Keratinocyte (primary cell): ENCODE measurements at regions not wholly inside any gene's neighbourhood (a gene's known extent, or its start where the extent isn't known, plus 50 kb on each side); places are given as distances from the start of the nearest gene placed in this dataset.

ENCODE experiments used
- DNase-seq: peaks from one replicate; pipeline ENCODE4 v3.0.0-alpha.2; 2011; ENCODE audit warnings: low read depth, missing footprints, low spot score
- FAIRE-seq: peaks from 2 replicates; lab custom pipeline; 2011; peaks lifted over from hg19 to GRCh38; lab: Jason Lieb, UNC
- H2AFZ ChIP-seq: 2 replicates; pipeline ENCODE4 v1.6.0; 2012; ENCODE audit warnings: low read length, control low read depth, inconsistent platforms; ENCODE audit not compliant: control insufficient read depth
- H3K27ac ChIP-seq: 2 replicates; pipeline ENCODE4 v1.5.1; 2011; ENCODE audit warnings: low read length; ENCODE audit not compliant: control insufficient read depth, insufficient read depth
- H3K27me3 ChIP-seq: 3 replicates; pipeline ENCODE4 v1.6.0; 2011; ENCODE audit warnings: low read length; ENCODE audit not compliant: control insufficient read depth, insufficient read depth; ENCODE audit errors: extremely low read depth
- H3K36me3 ChIP-seq, 2 experiments: 2 replicates in 1 of 2; 3 replicates in 1 of 2; pipeline ENCODE4 v1.5.1; 2011; ENCODE audit warnings: low read length in 2 of 2, mild to moderate bottlenecking in 1 of 2; ENCODE audit not compliant: control insufficient read depth in 2 of 2, insufficient read depth in 2 of 2; ENCODE audit errors: extremely low read depth in 1 of 2
- H3K4me1 ChIP-seq: 3 replicates; pipeline ENCODE4 v1.5.1; 2011; ENCODE audit warnings: low read length; ENCODE audit not compliant: control insufficient read depth, insufficient read depth; ENCODE audit errors: extremely low read depth
- H3K4me2 ChIP-seq: 3 replicates; pipeline ENCODE4 v1.6.0; 2011; ENCODE audit warnings: low read depth, low read length; ENCODE audit not compliant: control insufficient read depth, insufficient read depth; ENCODE audit errors: extremely low read depth
- H3K4me3 ChIP-seq, 3 experiments: fragments of 200-600 bp in 1 of 3; sonication (generic) in 1 of 3; 2 replicates in 2 of 3; 3 replicates in 1 of 3; pipeline ENCODE4 v1.5.1; 2011 to 2016; ENCODE audit warnings: low read length in 3 of 3, mild to moderate bottlenecking in 3 of 3, control low read depth in 2 of 3, inconsistent platforms in 1 of 3, low read depth in 1 of 3, mixed read lengths in 1 of 3, mixed run types in 1 of 3, moderate library complexity in 1 of 3; ENCODE audit not compliant: control insufficient read depth in 2 of 3, insufficient read depth in 2 of 3; ENCODE audit errors: extremely low read depth in 1 of 3
- H3K79me2 ChIP-seq: 2 replicates; pipeline ENCODE4 v1.6.0; 2012; ENCODE audit warnings: low read length; ENCODE audit not compliant: control insufficient read depth, insufficient read depth
- H3K9ac ChIP-seq: 3 replicates; pipeline ENCODE4 v1.6.0; 2011; ENCODE audit warnings: low read length; ENCODE audit not compliant: control insufficient read depth, insufficient read depth; ENCODE audit errors: extremely low read depth
- H3K9me1 ChIP-seq: 3 replicates; pipeline ENCODE4 v1.6.0; 2011; ENCODE audit warnings: low read length; ENCODE audit not compliant: control insufficient read depth, insufficient read depth; ENCODE audit errors: extremely low read depth
- H3K9me3 ChIP-seq: 2 replicates; pipeline ENCODE4 v1.5.1; 2012; ENCODE audit warnings: low read depth, low read length; ENCODE audit not compliant: control insufficient read depth
- H4K20me1 ChIP-seq: 3 replicates; pipeline ENCODE4 v1.6.0; 2011; ENCODE audit warnings: low read length; ENCODE audit not compliant: control insufficient read depth, insufficient read depth; ENCODE audit errors: extremely low read depth
- EZH2 ChIP-seq: IDR thresholded peaks from one replicate; pipeline ENCODE4 v1.6.1; 2012; ENCODE audit warnings: inconsistent platforms, mild to moderate bottlenecking, low read length, moderate library complexity
- dilution Hi-C: fragments of 300-500 bp; cut with MboI; formaldehyde crosslinking; loops from one replicate; pipeline ENCODE4 v1.7.0; 2020; ENCODE audit warnings: low sequenced_read_pairs; ENCODE audit not compliant: extremely low pct_ligation_motif_present
- TF ChIP-seq, protein P1 (sequence below), 3 experiments: IDR thresholded peaks in 1 of 3; conservative IDR thresholded peaks in 1 of 3; optimal IDR thresholded peaks in 1 of 3; 2 replicates in 2 of 3; 3 replicates in 1 of 3; pipeline versions ENCODE3 to v1.5.1; 2011; ENCODE audit warnings: low read length in 3 of 3, mild to moderate bottlenecking in 3 of 3, moderate library complexity in 2 of 3, control low read depth in 1 of 3, inconsistent platforms in 1 of 3; ENCODE audit not compliant: insufficient read depth in 2 of 3; ENCODE audit errors: extremely low read depth in 1 of 3

GRCh38 chr5:89690331-89690730, 719.2 kb downstream of the CETN3 start:
- dilution Hi-C loops, result no loop called here
- Histone ChIP-seq H3K9me1 (no peaks in the 10 kb centered on the region), H3K4me2 (no peak overlapping the region), H3K27ac (no peak overlapping the region), H3K4me3 (no peak overlapping the region), H3K79me2 (no peaks in the 10 kb centered on the region), H3K27me3 (no peaks in the 10 kb centered on the region), H3K4me1 (no peaks in the 10 kb centered on the region), H4K20me1 (no peaks in the 10 kb centered on the region), H2AFZ (no peak overlapping the region), H3K36me3 (no peaks in the 10 kb centered on the region), H3K9ac (no peak overlapping the region), H3K9me3 (no peaks in the 10 kb centered on the region)
- DNase-seq, result no peak
- FAIRE-seq, result no peak
- TF ChIP-seq, protein P1, sequence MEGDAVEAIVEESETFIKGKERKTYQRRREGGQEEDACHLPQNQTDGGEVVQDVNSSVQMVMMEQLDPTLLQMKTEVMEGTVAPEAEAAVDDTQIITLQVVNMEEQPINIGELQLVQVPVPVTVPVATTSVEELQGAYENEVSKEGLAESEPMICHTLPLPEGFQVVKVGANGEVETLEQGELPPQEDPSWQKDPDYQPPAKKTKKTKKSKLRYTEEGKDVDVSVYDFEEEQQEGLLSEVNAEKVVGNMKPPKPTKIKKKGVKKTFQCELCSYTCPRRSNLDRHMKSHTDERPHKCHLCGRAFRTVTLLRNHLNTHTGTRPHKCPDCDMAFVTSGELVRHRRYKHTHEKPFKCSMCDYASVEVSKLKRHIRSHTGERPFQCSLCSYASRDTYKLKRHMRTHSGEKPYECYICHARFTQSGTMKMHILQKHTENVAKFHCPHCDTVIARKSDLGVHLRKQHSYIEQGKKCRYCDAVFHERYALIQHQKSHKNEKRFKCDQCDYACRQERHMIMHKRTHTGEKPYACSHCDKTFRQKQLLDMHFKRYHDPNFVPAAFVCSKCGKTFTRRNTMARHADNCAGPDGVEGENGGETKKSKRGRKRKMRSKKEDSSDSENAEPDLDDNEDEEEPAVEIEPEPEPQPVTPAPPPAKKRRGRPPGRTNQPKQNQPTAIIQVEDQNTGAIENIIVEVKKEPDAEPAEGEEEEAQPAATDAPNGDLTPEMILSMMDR (optimal IDR thresholded peaks at IDR 0.05 in 1 of 3, IDR thresholded peaks at IDR 0.05 in 1 of 3, conservative IDR thresholded peaks at IDR 0.05 in 1 of 3; ENCODE audit: extremely low read depth in 1 of 3, insufficient read depth in 2 of 3, low read length in 3 of 3), result no peak
- TF ChIP-seq EZH2, result no peak

DNA sequence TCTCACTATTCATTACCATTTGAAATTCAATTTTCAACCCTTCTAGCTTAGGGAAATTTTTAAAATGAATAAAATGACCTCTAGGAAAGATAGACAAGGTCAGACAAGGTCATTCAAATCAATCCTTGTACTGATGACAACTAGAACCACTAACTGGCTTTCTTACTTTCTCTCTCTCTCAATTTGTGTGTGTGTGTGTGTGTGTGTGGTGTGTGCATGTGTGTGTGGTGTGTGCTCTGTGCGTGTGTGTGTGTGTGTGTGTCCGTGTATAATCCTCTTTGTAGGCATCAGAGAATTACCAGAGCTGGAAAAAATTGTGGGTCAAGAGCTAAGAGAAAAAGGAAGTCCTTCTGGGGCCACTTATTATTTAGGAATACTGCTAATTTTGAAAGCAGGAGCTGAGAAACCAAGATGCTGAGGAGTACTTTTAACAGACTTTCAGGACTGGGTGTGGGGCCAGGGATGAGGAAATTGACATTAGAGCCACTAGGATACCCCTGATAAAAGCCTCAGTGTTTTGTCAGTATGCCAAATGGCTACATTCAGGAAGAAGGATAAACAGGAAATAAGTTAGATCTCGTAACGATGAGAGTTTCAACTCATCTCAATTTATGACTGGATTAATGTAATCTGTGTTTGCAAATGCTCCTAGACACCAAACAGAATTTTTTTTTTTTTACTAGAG, 723.3 kb downstream of the CETN3 start:
- Histone ChIP-seq H3K9ac (no peak overlapping the region), H3K9me3 (no peaks in the 10 kb centered on the region), H2AFZ (no peak overlapping the region), H3K4me1 (no peaks in the 10 kb centered on the region), H3K27me3 (no peaks in the 10 kb centered on the region), H3K27ac (no peak overlapping the region), H3K79me2 (no peaks in the 10 kb centered on the region), H3K9me1 (no peaks in the 10 kb centered on the region), H3K36me3 (no peaks in the 10 kb centered on the region), H3K4me3 (no peak overlapping the region), H4K20me1 (no peaks in the 10 kb centered on the region), H3K4me2 (no peak overlapping the region)
- DNase-seq (no peak), FAIRE-seq (no peak)
- TF ChIP-seq, protein P1 (optimal IDR thresholded peaks at IDR 0.05 in 1 of 3, IDR thresholded peaks at IDR 0.05 in 1 of 3, conservative IDR thresholded peaks at IDR 0.05 in 1 of 3; ENCODE audit: extremely low read depth in 1 of 3, insufficient read depth in 2 of 3, low read length in 3 of 3), result no peak
- TF ChIP-seq EZH2, result no peak
- dilution Hi-C loops, result no loop called here
